ENCODE measurements at regions not wholly inside any gene's neighbourhood (a gene's known extent, or its start where the extent isn't known, plus 50 kb on each side); places are given as distances from the start of the nearest gene placed in this dataset.

- TF ChIP-seq CTCFL (IDR thresholded peaks at IDR 0.05; ENCODE audit: borderline replicate concordance, insufficient read depth, low read depth, low read length, poor library complexity, severe bottlenecking) (no peak), TAF7 (tag; IDR thresholded peaks at IDR 0.05) (no peak), TEAD4 (IDR thresholded peaks at IDR 0.05; ENCODE audit: low read length) (no peak), TEAD4 (CRISPR knock-in tag; IDR thresholded peaks at IDR 0.05; ENCODE audit: borderline replicate concordance) (no peak), ZNF311 (CRISPR knock-in tag; IDR thresholded peaks at IDR 0.05) (no peak), U2AF1 (optimal IDR thresholded peaks at IDR 0.05; ENCODE audit: low read depth, low read length) (no peak), ATF7 (IDR thresholded peaks at IDR 0.05) (no peak), ZNF134 (CRISPR knock-in tag; conservative IDR thresholded peaks at IDR 0.05) (no peak), YY1 (IDR thresholded peaks at IDR 0.05; ENCODE audit: borderline replicate concordance in 1 of 3, control insufficient read depth in 1 of 3, extremely low read depth in 1 of 3, insufficient read depth in 3 of 3, insufficient read length in 1 of 3, insufficient replicate concordance in 2 of 3, low read depth in 1 of 3, low read length in 2 of 3) (no peak), ZBTB17 (CRISPR knock-in tag; IDR thresholded peaks at IDR 0.05) (no peak), NFIC (IDR thresholded peaks at IDR 0.05) (no peak), PATZ1 (CRISPR knock-in tag; IDR thresholded peaks at IDR 0.05; ENCODE audit: borderline replicate concordance) (no peak)
Measured at GRCh38 chr3:22720596-22720995, 482.5 kb upstream of the UBE2E2 start.
